H1 (cell line): ENCODE measurements at regions not wholly inside any gene's neighbourhood (a gene's known extent, or its start where the extent isn't known, plus 50 kb on each side); places are given as distances from the start of the nearest gene placed in this dataset.

Source experiments
- ATF2 ChIP-seq: IDR thresholded peaks from 2 replicates; pipeline ENCODE4 v1.6.1; 2012; ENCODE audit warnings: low read length, inconsistent platforms
- CBX8 ChIP-seq: fragments of 300-800, 300-1000 bp; sonication (generic); IDR thresholded peaks from 2 replicates; pipeline ENCODE4 v1.7.1; 2016; ENCODE audit warnings: low read depth, low read length, borderline replicate concordance
- CREB1 ChIP-seq: IDR thresholded peaks from 2 replicates; pipeline ENCODE4 v1.6.1; 2012; ENCODE audit warnings: inconsistent platforms
- RBBP5 ChIP-seq: IDR thresholded peaks from 2 replicates; pipeline ENCODE4 v1.7.1; 2012; ENCODE audit warnings: low read depth, mild to moderate bottlenecking, inconsistent platforms, low read length, moderate library complexity, borderline replicate concordance
- SIRT6 ChIP-seq: IDR thresholded peaks from one replicate; pipeline ENCODE4 v1.7.1; 2012; ENCODE audit warnings: low read length, inconsistent platforms
- SP4 ChIP-seq: IDR thresholded peaks from 2 replicates; pipeline ENCODE4 v1.6.1; 2012; ENCODE audit warnings: low read length, inconsistent platforms
- SUZ12 ChIP-seq: fragments of 200-600 bp; sonication (generic); IDR thresholded peaks from 2 replicates; pipeline ENCODE4 v1.6.1; 2012; ENCODE audit warnings: mild to moderate bottlenecking, inconsistent platforms, low read length, moderate library complexity, mixed read lengths
- TF ChIP-seq, protein P1 (sequence below): fragments of 300-600 bp; sonication (generic); IDR thresholded peaks from 2 replicates; pipeline ENCODE4 v1.7.1; 2012; ENCODE audit warnings: low read length, moderate library complexity, mild to moderate bottlenecking, inconsistent platforms; ENCODE audit not compliant: insufficient replicate concordance
- TF ChIP-seq, protein P2 (sequence below): IDR thresholded peaks from 2 replicates; pipeline ENCODE4 v1.6.1; 2011; ENCODE audit warnings: low read depth, mild to moderate bottlenecking, low read length; ENCODE audit not compliant: insufficient read depth

DNA sequence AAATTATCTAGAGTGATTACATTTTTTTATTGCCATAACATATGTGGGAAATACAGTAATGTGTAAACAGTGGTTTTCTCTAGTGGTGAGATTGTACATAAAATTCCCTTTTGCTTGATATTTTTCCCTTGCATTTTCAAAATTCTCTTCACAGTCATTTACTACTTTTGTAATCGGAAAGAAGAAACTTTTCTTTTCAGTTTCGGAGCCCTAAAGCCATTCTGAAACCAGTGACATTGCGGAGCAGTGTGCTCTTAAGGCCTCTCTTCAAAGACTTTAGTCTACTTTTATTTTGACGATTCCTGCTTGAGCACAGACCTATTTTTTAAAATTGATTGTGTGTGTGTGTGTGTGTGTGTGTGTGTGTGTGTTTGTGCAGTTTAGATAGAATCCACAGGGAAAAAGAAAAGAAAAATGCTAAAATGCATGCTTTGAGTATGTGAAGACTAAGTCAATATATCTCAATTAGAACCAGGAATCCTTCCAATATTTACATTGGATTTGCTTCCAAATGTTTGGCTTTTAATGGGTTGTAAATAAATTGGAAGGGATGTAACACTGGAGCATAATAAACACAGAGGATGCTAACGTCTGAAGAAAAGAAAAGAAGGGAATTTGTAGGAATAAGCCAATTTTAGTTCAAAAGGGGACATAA is 357.4 kb downstream of the RND3 start (continued):
- TF ChIP-seq, protein P1, sequence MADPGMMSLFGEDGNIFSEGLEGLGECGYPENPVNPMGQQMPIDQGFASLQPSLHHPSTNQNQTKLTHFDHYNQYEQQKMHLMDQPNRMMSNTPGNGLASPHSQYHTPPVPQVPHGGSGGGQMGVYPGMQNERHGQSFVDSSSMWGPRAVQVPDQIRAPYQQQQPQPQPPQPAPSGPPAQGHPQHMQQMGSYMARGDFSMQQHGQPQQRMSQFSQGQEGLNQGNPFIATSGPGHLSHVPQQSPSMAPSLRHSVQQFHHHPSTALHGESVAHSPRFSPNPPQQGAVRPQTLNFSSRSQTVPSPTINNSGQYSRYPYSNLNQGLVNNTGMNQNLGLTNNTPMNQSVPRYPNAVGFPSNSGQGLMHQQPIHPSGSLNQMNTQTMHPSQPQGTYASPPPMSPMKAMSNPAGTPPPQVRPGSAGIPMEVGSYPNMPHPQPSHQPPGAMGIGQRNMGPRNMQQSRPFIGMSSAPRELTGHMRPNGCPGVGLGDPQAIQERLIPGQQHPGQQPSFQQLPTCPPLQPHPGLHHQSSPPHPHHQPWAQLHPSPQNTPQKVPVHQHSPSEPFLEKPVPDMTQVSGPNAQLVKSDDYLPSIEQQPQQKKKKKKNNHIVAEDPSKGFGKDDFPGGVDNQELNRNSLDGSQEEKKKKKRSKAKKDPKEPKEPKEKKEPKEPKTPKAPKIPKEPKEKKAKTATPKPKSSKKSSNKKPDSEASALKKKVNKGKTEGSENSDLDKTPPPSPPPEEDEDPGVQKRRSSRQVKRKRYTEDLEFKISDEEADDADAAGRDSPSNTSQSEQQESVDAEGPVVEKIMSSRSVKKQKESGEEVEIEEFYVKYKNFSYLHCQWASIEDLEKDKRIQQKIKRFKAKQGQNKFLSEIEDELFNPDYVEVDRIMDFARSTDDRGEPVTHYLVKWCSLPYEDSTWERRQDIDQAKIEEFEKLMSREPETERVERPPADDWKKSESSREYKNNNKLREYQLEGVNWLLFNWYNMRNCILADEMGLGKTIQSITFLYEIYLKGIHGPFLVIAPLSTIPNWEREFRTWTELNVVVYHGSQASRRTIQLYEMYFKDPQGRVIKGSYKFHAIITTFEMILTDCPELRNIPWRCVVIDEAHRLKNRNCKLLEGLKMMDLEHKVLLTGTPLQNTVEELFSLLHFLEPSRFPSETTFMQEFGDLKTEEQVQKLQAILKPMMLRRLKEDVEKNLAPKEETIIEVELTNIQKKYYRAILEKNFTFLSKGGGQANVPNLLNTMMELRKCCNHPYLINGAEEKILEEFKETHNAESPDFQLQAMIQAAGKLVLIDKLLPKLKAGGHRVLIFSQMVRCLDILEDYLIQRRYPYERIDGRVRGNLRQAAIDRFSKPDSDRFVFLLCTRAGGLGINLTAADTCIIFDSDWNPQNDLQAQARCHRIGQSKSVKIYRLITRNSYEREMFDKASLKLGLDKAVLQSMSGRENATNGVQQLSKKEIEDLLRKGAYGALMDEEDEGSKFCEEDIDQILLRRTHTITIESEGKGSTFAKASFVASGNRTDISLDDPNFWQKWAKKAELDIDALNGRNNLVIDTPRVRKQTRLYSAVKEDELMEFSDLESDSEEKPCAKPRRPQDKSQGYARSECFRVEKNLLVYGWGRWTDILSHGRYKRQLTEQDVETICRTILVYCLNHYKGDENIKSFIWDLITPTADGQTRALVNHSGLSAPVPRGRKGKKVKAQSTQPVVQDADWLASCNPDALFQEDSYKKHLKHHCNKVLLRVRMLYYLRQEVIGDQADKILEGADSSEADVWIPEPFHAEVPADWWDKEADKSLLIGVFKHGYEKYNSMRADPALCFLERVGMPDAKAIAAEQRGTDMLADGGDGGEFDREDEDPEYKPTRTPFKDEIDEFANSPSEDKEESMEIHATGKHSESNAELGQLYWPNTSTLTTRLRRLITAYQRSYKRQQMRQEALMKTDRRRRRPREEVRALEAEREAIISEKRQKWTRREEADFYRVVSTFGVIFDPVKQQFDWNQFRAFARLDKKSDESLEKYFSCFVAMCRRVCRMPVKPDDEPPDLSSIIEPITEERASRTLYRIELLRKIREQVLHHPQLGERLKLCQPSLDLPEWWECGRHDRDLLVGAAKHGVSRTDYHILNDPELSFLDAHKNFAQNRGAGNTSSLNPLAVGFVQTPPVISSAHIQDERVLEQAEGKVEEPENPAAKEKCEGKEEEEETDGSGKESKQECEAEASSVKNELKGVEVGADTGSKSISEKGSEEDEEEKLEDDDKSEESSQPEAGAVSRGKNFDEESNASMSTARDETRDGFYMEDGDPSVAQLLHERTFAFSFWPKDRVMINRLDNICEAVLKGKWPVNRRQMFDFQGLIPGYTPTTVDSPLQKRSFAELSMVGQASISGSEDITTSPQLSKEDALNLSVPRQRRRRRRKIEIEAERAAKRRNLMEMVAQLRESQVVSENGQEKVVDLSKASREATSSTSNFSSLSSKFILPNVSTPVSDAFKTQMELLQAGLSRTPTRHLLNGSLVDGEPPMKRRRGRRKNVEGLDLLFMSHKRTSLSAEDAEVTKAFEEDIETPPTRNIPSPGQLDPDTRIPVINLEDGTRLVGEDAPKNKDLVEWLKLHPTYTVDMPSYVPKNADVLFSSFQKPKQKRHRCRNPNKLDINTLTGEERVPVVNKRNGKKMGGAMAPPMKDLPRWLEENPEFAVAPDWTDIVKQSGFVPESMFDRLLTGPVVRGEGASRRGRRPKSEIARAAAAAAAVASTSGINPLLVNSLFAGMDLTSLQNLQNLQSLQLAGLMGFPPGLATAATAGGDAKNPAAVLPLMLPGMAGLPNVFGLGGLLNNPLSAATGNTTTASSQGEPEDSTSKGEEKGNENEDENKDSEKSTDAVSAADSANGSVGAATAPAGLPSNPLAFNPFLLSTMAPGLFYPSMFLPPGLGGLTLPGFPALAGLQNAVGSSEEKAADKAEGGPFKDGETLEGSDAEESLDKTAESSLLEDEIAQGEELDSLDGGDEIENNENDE, result no peak
- TF ChIP-seq, protein P2, sequence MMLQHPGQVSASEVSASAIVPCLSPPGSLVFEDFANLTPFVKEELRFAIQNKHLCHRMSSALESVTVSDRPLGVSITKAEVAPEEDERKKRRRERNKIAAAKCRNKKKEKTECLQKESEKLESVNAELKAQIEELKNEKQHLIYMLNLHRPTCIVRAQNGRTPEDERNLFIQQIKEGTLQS, result no peak
- no peak for TF ChIP-seq CREB1
- no peak for TF ChIP-seq CBX8
- no peak for TF ChIP-seq SIRT6
- no peak for TF ChIP-seq SP4
- TF ChIP-seq ATF2, result no peak
- TF ChIP-seq SUZ12, result no peak
- TF ChIP-seq RBBP5, result no peak
